Stimulated activated CD4-positive, alpha-beta T cell treated with anti-CD3 and anti-CD28 coated beads, Interleukin-4, amount 100 ng/mL, for 48 hours (primary cell): ENCODE measurements at regions not wholly inside any gene's neighbourhood (a gene's known extent, or its start where the extent isn't known, plus 50 kb on each side); places are given as distances from the start of the nearest gene placed in this dataset.
"Not testable (repeated sequence)": the region's sequence is repeated elsewhere in the genome, so short reads cannot be mapped to it uniquely, and the experiment has no call there.

Source experiments
- DNase-seq, 2 donors: peaks; one replicate each; pipeline ENCODE4 v3.0.0-alpha.2; 2020; ENCODE audit warnings: low read depth in 2 of 2

- DNase-seq, result not testable (repeated sequence)
Measured at GRCh38 chr13:22889376-22889775, 291.4 kb upstream of the SGCG start.

- DNase-seq, result no peak
Measured at GRCh38 chr13:22893204-22893603, 287.6 kb upstream of the SGCG start.

GRCh38 chr13:22893777-22894176 is 287.0 kb upstream of the SGCG start:
- no peak for DNase-seq

- no peak for DNase-seq
Measured at GRCh38 chr13:22897571-22898314, 283.0 kb upstream of the SGCG start.

- not testable (repeated sequence) for DNase-seq
Measured at GRCh38 chr13:22900416-22900951, 280.3 kb upstream of the SGCG start.

GRCh38 chr13:22903301-22903700 is 277.5 kb upstream of the SGCG start:
- DNase-seq, result no peak

GRCh38 chr13:22903925-22904324 is 276.9 kb upstream of the SGCG start:
- DNase-seq, result no peak

- no peak for DNase-seq
Measured at GRCh38 chr13:22915442-22916082, 265.2 kb upstream of the SGCG start.

GRCh38 chr13:22916276-22916675 is 264.5 kb upstream of the SGCG start:
- not testable (repeated sequence) for DNase-seq

GRCh38 chr13:22925881-22926747 is 254.7 kb upstream of the SGCG start:
- no peak for DNase-seq

GRCh38 chr13:22926748-22927400 is 253.9 kb upstream of the SGCG start:
- DNase-seq, result no peak

- DNase-seq, result not testable (repeated sequence)
Measured at GRCh38 chr13:22927845-22928244, 252.9 kb upstream of the SGCG start.

GRCh38 chr13:22929381-22930126 is 251.2 kb upstream of the SGCG start:
- DNase-seq, result no peak

- no peak for DNase-seq
Measured at GRCh38 chr13:22931576-22931975, 249.2 kb upstream of the SGCG start.

GRCh38 chr13:22932632-22933412 is 248.0 kb upstream of the SGCG start:
- DNase-seq, result not testable (repeated sequence)

- no peak for DNase-seq
Measured at GRCh38 chr13:22933571-22934181, 247.1 kb upstream of the SGCG start.

- DNase-seq, result no peak
Measured at GRCh38 chr13:22934744-22935523, 245.8 kb upstream of the SGCG start.

- DNase-seq, result no peak
Measured at GRCh38 chr13:22936228-22936627, 244.6 kb upstream of the SGCG start.

GRCh38 chr13:22937241-22937640 is 243.5 kb upstream of the SGCG start:
- DNase-seq, result no peak
